ENCODE measurements at regions not wholly inside any gene's neighbourhood (a gene's known extent, or its start where the extent isn't known, plus 50 kb on each side); places are given as distances from the start of the nearest gene placed in this dataset.

DNA sequence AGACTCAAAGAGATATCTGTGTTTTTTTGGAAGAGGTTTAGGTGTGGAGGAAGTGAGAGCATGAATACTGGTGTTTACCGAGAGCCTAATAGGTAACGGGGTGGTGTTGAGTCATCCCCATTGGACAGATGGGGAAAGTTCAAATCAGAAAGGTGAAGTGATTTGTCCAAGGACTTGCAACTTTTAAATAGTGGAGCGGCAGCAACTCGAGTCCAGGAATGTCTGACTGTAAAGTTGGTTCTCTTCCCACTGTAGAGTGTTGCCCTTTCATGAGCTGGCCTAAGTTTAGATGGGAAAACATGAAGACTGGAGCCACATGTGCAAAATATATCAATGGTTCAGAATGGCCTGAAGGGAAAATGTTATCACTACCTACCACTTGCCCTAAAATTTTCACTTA lies 125.7 kb downstream of the LYPLAL1 start:
- TF ChIP-seq, protein P1, sequence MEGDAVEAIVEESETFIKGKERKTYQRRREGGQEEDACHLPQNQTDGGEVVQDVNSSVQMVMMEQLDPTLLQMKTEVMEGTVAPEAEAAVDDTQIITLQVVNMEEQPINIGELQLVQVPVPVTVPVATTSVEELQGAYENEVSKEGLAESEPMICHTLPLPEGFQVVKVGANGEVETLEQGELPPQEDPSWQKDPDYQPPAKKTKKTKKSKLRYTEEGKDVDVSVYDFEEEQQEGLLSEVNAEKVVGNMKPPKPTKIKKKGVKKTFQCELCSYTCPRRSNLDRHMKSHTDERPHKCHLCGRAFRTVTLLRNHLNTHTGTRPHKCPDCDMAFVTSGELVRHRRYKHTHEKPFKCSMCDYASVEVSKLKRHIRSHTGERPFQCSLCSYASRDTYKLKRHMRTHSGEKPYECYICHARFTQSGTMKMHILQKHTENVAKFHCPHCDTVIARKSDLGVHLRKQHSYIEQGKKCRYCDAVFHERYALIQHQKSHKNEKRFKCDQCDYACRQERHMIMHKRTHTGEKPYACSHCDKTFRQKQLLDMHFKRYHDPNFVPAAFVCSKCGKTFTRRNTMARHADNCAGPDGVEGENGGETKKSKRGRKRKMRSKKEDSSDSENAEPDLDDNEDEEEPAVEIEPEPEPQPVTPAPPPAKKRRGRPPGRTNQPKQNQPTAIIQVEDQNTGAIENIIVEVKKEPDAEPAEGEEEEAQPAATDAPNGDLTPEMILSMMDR (IDR thresholded peaks at IDR 0.05): no peak
- Mint-ChIP-seq H3K9me3 (no peaks in the 10 kb centered on the region), H3K4me3 (no peak overlapping the region), H3K36me3 (ENCODE audit: low read depth) (peaks cover 23% of the 10 kb centered on the region), H3K27ac (no peak overlapping the region), H3K4me1 (peaks cover 4% of the 10 kb centered on the region), H3K27me3 (ENCODE audit: low read depth, poor library complexity) (no peaks in the 10 kb centered on the region)
- DNase-seq: no peak

DNA sequence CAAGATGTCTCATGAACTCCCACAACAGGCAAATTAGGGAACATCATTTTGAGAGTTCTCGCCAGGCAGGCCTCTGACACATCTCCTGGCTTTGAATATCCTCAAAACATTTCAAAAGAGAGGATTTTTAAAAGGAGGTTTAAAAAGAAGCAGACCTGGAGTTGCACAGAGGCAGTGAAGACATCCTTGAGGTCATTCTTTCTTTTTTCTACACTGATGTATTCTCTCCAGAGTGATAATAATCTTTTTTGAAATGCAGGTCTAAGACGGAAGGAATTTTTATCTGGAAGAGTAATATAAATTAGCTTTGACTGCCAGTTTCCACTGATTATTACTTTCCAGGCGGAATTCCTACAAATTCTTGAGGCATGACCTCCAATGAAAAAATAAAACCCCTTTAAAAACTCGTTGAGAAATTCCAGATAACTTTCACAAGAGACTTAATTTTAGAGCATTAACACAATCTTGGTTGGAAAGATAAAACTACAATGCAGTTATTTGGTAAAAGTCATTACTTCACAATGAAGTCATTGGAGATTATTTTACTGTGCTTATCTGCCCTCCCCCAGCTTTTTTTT lies 125.0 kb downstream of the LYPLAL1 start:
- Mint-ChIP-seq H3K9me3 (no peaks in the 10 kb centered on the region), H3K4me3 (no peak overlapping the region), H3K36me3 (ENCODE audit: low read depth) (peaks cover 26% of the 10 kb centered on the region), H3K27me3 (ENCODE audit: low read depth, poor library complexity) (no peaks in the 10 kb centered on the region), H3K4me1 (peaks cover 4% of the 10 kb centered on the region), H3K27ac (no peak overlapping the region)
- TF ChIP-seq, protein P1 (IDR thresholded peaks at IDR 0.05): no peak
- no peak for DNase-seq

DNA sequence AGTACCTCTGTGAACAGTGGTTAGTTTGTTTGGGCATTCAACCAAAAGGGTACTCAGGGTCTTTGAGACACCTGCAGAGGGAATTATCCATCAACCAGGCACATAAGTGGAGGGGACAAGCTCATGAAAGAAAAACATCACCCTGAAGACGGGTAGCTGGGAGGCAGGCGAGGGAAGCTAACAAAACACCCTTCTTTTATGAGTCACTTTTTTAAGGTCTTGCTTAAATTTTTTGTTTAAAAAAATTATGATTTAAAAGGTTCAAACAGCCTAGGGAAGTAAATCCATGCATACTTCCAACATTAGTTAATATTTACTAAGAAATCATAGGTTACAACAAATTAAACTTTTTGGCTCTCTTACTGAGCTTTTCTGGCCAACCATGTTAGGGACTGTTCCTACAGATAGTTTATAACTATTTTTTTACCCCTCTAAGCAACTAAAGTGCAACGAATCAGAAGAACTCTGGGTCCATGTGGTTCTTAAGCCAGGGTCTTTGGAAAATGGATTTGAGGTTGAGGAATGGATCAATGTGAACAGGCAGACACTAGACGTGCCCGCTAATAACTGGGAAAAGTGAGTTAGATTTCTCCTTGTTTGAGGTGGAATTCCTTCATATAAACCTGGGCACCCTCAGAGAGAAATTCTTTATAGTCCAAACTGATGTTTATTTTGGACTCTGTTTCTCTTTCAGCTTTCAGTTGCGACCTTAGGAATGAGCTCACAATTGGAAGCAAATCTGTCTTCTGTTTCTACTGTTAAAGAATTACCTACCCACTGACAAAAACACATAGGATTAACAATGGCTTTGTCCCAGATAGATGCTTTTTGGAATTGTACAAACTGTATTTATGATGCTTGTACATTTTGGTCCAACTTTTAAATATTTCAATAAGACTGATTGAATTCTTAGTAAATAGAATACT lies 123.0 kb downstream of the LYPLAL1 start:
- Mint-ChIP-seq H3K36me3 (ENCODE audit: low read depth) (peaks cover 26% of the 10 kb centered on the region), H3K27me3 (ENCODE audit: low read depth, poor library complexity) (no peaks in the 10 kb centered on the region), H3K27ac (no peak overlapping the region), H3K4me3 (no peak overlapping the region), H3K4me1 (peaks cover 4% of the 10 kb centered on the region), H3K9me3 (no peaks in the 10 kb centered on the region)
- DNase-seq: no peak
- TF ChIP-seq, protein P1 (IDR thresholded peaks at IDR 0.05): no peak

DNA sequence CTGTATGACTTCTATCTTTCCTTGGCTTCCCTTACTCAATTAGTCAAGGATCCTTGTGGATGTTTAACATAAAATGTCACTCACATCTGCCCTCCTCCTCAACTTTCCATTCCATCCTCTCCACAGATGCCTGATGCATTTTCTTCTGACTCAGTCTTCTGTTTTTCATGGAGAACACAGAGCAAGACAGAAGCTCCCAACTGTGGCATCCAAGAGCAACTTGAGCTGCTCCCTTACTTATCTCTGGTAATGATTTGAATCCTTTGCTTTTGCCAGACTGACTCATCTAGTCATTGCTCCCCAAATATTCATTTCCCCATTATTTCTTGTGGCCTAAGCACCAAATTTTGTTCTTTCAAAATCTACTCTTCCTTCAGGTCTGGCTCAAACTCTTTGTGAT lies 120.6 kb downstream of the LYPLAL1 start:
- H3K9me3 Mint-ChIP-seq: no peaks in the 10 kb centered on the region
- no peaks in the 10 kb centered on the region for H3K27me3 Mint-ChIP-seq (ENCODE audit: low read depth, poor library complexity)
- no peak overlapping the region for H3K27ac Mint-ChIP-seq
- no peak overlapping the region for H3K4me3 Mint-ChIP-seq
- TF ChIP-seq, protein P1 (IDR thresholded peaks at IDR 0.05): no peak
- no peak for DNase-seq
- peaks cover 24% of the 10 kb centered on the region for H3K36me3 Mint-ChIP-seq (ENCODE audit: low read depth)
- H3K4me1 Mint-ChIP-seq: peaks cover 4% of the 10 kb centered on the region

DNA sequence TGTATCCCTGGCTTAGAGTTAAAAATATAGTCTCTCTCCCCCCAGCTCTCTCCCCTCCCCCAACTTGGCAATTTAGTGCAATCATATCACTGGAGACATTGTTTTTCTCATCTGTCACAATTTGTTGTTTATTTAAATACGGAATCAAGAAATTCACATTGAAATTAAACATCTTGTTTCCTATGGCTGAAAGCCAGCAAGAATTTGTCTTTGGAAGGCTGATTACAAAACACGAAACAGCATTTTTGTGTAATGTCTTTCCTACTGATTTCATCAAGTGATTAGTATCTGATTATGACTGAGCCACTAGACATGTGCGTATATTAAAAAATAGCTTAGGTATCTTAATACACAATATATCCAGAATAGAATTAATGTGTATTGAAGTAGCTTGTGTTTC lies 119.7 kb downstream of the LYPLAL1 start:
- no peak overlapping the region for H3K27ac Mint-ChIP-seq
- DNase-seq: no peak
- H3K4me3 Mint-ChIP-seq: no peak overlapping the region

More for the DNA sequence above, 119.7 kb downstream of the LYPLAL1 start:
- peaks cover 4% of the 10 kb centered on the region for H3K4me1 Mint-ChIP-seq
- H3K36me3 Mint-ChIP-seq (ENCODE audit: low read depth): peaks cover 21% of the 10 kb centered on the region
- TF ChIP-seq, protein P1 (IDR thresholded peaks at IDR 0.05): no peak
- no peaks in the 10 kb centered on the region for H3K27me3 Mint-ChIP-seq (ENCODE audit: low read depth, poor library complexity)
- no peaks in the 10 kb centered on the region for H3K9me3 Mint-ChIP-seq
